Loucy (cell line): ENCODE measurements at regions not wholly inside any gene's neighbourhood (a gene's known extent, or its start where the extent isn't known, plus 50 kb on each side); places are given as distances from the start of the nearest gene placed in this dataset.

Experiments
- H2AFZ ChIP-seq: fragments of 200-600 bp; sonication (generic); 2 replicates; pipeline ENCODE4 v1.6.0; 2016; ENCODE audit warnings: antibody characterized with exemption, mild to moderate bottlenecking, low read length, moderate library complexity
- H3F3A ChIP-seq: fragments of 200-600 bp; 2 replicates; pipeline ENCODE4 v1.6.0; 2016; ENCODE audit warnings: antibody characterized with exemption, low read depth, mild to moderate bottlenecking
- H3K27me3 ChIP-seq: fragments of 200-600 bp; sonication (generic); 2 replicates; pipeline ENCODE4 v1.6.1; 2014; ENCODE audit warnings: low read length, mild to moderate bottlenecking; ENCODE audit not compliant: insufficient read depth, poor library complexity, severe bottlenecking
- H3K36me3 ChIP-seq: fragments of 200-600 bp; sonication (generic); 2 replicates; pipeline ENCODE4 v1.6.1; 2016; ENCODE audit warnings: low read length; ENCODE audit not compliant: insufficient read depth
- H3K4me1 ChIP-seq: fragments of 200-600 bp; sonication (generic); 2 replicates; pipeline ENCODE4 v1.5.1; 2014; ENCODE audit warnings: low read length, mild to moderate bottlenecking; ENCODE audit not compliant: insufficient read depth, poor library complexity, severe bottlenecking
- H3K4me2 ChIP-seq: fragments of 200-600 bp; sonication (generic); 2 replicates; pipeline ENCODE4 v1.6.0; 2014; ENCODE audit warnings: antibody characterized with exemption, low read length, low read depth, mild to moderate bottlenecking; ENCODE audit not compliant: poor library complexity, severe bottlenecking
- H3K4me3 ChIP-seq: fragments of 200-600 bp; sonication (generic); 2 replicates; pipeline ENCODE4 v1.5.1; 2014; ENCODE audit warnings: low read length, mild to moderate bottlenecking, mixed read lengths; ENCODE audit not compliant: poor library complexity, severe bottlenecking
- H3K79me2 ChIP-seq: fragments of 200-600 bp; sonication (generic); 2 replicates; pipeline ENCODE4 v1.6.1; 2014; ENCODE audit warnings: low read length; ENCODE audit not compliant: insufficient read depth
- H3K9ac ChIP-seq: fragments of 200-600 bp; sonication (generic); 2 replicates; pipeline ENCODE4 v1.6.0; 2014; ENCODE audit warnings: mild to moderate bottlenecking, low read depth, low read length, moderate library complexity; ENCODE audit not compliant: poor library complexity, severe bottlenecking
- H3K9me2 ChIP-seq: fragments of 200-600 bp; sonication (generic); replicated peaks from 2 replicates; pipeline ENCODE4 v1.6.1; 2016; ENCODE audit warnings: low read depth, low read length, mixed read lengths
- H3K9me3 ChIP-seq: fragments of 200-600 bp; sonication (generic); 2 replicates; pipeline ENCODE4 v1.6.1; 2014; ENCODE audit warnings: mild to moderate bottlenecking, antibody characterized with exemption, low read length, low read depth; ENCODE audit not compliant: insufficient read depth
- H4K20me1 ChIP-seq: fragments of 200-600 bp; sonication (generic); 2 replicates; pipeline ENCODE4 v1.6.0; 2014; ENCODE audit warnings: antibody characterized with exemption, low read length, mild to moderate bottlenecking; ENCODE audit not compliant: insufficient read depth, poor library complexity, severe bottlenecking
- EZH2phosphoT487 ChIP-seq: fragments of 200-600 bp; IDR thresholded peaks from 2 replicates; pipeline ENCODE4 v1.6.1; 2018; ENCODE audit warnings: antibody characterized with exemption, mild to moderate bottlenecking, moderate library complexity, borderline replicate concordance
- TF ChIP-seq, protein P1 (sequence below): fragments of 200-600 bp; sonication (generic); conservative IDR thresholded peaks from 2 replicates; pipeline ENCODE4 v1.5.1; 2014; ENCODE audit warnings: mild to moderate bottlenecking, antibody characterized with exemption, low read length

DNA sequence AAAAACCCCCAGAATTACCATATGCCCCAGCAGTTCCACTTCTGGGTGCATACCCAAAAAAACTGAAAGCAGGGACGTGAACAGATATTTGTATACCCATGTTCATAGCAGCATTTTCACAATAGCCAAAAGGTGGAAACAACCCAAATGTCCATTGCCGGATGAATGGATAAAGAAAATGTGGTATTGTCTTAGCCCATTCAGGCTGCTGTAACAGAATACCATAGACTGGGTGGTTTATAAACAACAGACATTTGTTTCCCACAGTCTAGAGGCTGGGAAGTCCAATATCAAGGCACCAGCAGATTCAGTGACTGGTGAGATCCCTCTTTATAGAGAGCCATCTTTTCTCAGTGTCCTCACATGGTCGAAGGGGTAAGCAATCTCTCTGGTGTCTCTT lies 182.1 kb upstream of the ANKRD28 start:
- H3K9ac ChIP-seq, result no peak overlapping the region
- no peaks in the 10 kb centered on the region for H3K36me3 ChIP-seq
- no peak overlapping the region for H2AFZ ChIP-seq
- no peaks in the 10 kb centered on the region for H3F3A ChIP-seq
- no peaks in the 10 kb centered on the region for H3K9me3 ChIP-seq
- H4K20me1 ChIP-seq, result no peaks in the 10 kb centered on the region
- H3K9me2 ChIP-seq, result no peaks in the 10 kb centered on the region
- no peak overlapping the region for H3K4me2 ChIP-seq
- no peak overlapping the region for H3K4me3 ChIP-seq
- no peaks in the 10 kb centered on the region for H3K4me1 ChIP-seq
- H3K79me2 ChIP-seq, result no peaks in the 10 kb centered on the region
- TF ChIP-seq EZH2phosphoT487, result no peak
- TF ChIP-seq, protein P1, sequence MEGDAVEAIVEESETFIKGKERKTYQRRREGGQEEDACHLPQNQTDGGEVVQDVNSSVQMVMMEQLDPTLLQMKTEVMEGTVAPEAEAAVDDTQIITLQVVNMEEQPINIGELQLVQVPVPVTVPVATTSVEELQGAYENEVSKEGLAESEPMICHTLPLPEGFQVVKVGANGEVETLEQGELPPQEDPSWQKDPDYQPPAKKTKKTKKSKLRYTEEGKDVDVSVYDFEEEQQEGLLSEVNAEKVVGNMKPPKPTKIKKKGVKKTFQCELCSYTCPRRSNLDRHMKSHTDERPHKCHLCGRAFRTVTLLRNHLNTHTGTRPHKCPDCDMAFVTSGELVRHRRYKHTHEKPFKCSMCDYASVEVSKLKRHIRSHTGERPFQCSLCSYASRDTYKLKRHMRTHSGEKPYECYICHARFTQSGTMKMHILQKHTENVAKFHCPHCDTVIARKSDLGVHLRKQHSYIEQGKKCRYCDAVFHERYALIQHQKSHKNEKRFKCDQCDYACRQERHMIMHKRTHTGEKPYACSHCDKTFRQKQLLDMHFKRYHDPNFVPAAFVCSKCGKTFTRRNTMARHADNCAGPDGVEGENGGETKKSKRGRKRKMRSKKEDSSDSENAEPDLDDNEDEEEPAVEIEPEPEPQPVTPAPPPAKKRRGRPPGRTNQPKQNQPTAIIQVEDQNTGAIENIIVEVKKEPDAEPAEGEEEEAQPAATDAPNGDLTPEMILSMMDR, result no peak
- peaks cover 4% of the 10 kb centered on the region for H3K27me3 ChIP-seq

- Histone ChIP-seq H3K27me3 (no peaks in the 10 kb centered on the region), H3K4me1 (no peaks in the 10 kb centered on the region), H3K4me2 (no peak overlapping the region), H3K9ac (no peak overlapping the region), H4K20me1 (no peaks in the 10 kb centered on the region), H2AFZ (no peak overlapping the region), H3K9me3 (no peaks in the 10 kb centered on the region), H3K36me3 (no peaks in the 10 kb centered on the region), H3F3A (no peaks in the 10 kb centered on the region), H3K4me3 (no peak overlapping the region), H3K9me2 (no peaks in the 10 kb centered on the region), H3K79me2 (no peaks in the 10 kb centered on the region)
- TF ChIP-seq EZH2phosphoT487, result no peak
- TF ChIP-seq, protein P1, result no peak
Measured at GRCh38 chr3:15982243-15982642, 184.5 kb upstream of the ANKRD28 start.

DNA sequence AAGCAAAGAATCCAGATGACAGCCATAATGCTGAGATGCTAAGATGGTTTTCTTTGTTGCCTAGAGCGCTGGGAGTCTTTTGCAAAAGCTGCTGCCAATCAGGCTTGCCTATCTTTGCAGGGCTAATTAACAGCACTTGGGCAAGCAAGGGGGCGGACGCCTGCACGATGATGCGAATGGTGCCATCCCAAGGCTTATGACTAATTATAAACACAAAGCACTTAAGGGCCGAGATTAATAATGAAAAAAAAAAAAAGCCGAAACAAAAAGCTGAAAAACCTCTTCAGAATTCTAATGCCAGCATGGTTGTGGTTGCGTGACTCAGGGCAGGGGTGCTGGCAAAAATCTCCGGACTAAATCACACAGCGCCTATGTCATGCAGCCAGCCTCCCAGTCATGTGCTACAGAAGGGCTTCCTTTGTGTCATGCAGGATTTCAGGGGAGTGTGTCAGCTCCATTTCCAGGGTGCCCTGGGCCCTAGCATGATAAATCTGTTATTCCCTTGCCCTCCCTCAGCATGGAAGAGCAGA lies 185.0 kb upstream of the ANKRD28 start:
- no peaks in the 10 kb centered on the region for H3F3A ChIP-seq
- H3K9ac ChIP-seq, result no peak overlapping the region
- H3K4me3 ChIP-seq, result no peak overlapping the region
- H3K9me3 ChIP-seq, result no peaks in the 10 kb centered on the region
- no peaks in the 10 kb centered on the region for H3K79me2 ChIP-seq
- no peak overlapping the region for H2AFZ ChIP-seq
- no peaks in the 10 kb centered on the region for H3K27me3 ChIP-seq
- H3K36me3 ChIP-seq, result no peaks in the 10 kb centered on the region
- H4K20me1 ChIP-seq, result no peaks in the 10 kb centered on the region
- H3K4me1 ChIP-seq, result no peaks in the 10 kb centered on the region
- H3K9me2 ChIP-seq, result no peaks in the 10 kb centered on the region
- TF ChIP-seq EZH2phosphoT487, result no peak
- H3K4me2 ChIP-seq, result no peak overlapping the region

DNA sequence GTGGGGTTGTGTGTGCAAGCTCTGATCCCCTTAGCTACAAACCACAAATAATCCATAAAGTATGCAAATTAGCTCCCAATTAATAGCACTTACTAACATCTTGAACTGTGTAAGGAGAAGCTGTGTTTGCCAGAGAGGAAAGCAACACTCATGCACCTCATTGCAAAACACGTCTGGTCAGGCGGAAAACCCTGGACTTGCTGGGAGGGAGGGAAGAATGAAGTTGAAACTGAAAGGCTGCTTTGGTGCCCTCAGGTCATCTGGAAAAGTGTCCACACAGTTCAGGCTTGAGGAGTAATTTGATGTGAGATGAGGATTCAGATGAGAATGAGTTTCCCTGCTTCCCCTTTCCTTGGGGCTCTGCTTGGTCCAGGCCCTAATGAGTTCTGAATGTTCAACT lies 185.5 kb upstream of the ANKRD28 start:
- Histone ChIP-seq H3K79me2 (no peaks in the 10 kb centered on the region), H3K9ac (no peak overlapping the region), H3K27me3 (no peaks in the 10 kb centered on the region), H3K4me1 (no peaks in the 10 kb centered on the region), H3K36me3 (no peaks in the 10 kb centered on the region), H2AFZ (no peak overlapping the region), H3K4me3 (no peak overlapping the region), H3K4me2 (no peak overlapping the region), H3F3A (no peaks in the 10 kb centered on the region), H3K9me2 (no peaks in the 10 kb centered on the region), H4K20me1 (no peaks in the 10 kb centered on the region), H3K9me3 (no peaks in the 10 kb centered on the region; the same call in 1 of the 2 replicates)
- TF ChIP-seq EZH2phosphoT487, result no peak
- TF ChIP-seq, protein P1, result no peak
